ENCODE measurements at regions not wholly inside any gene's neighbourhood (a gene's known extent, or its start where the extent isn't known, plus 50 kb on each side); places are given as distances from the start of the nearest gene placed in this dataset.

GRCh38 chr7:124196519-124196918 lies 163.7 kb upstream of the TMEM229A start:
- H3K4me1 ChIP-seq = peaks cover 0 to 3% (median 0%) of the 10 kb centered on the region in 12 donors
- no peak overlapping the region for H3K4me3 ChIP-seq
- no peak for DNase-seq
- 26 to 34% (median 28%) methylated on average over 2 of the region's 2 CpGs for WGBS, 4 donors
- H3K27me3 ChIP-seq = no peaks in the 10 kb centered on the region
- H3K27ac ChIP-seq = no peak overlapping the region
- H3K9me3 ChIP-seq = no peaks in the 10 kb centered on the region
- intact Hi-C loops (cut with DNase I) = no loop called here
- TF ChIP-seq CTCF (IDR thresholded peaks at IDR 0.05) (no peak), POLR2A (IDR thresholded peaks at IDR 0.05) (no peak)
- no peaks in the 10 kb centered on the region for H3K36me3 ChIP-seq
- ATAC-seq = peak in 3 of 4 donors; percentile 49 to 55 (median 51)

GRCh38 chr7:124192885-124193284 lies 160.0 kb upstream of the TMEM229A start:
- Histone ChIP-seq H3K27ac (no peak overlapping the region), H3K9me3 (no peaks in the 10 kb centered on the region), H3K4me3 (no peak overlapping the region), H3K27me3 (no peaks in the 10 kb centered on the region), H3K4me1 (peaks cover 0 to 3% (median 0%) of the 10 kb centered on the region in 12 donors), H3K36me3 (no peaks in the 10 kb centered on the region)
- intact Hi-C loops (cut with DNase I) = no loop called here
- DNase-seq = no peak
- no peak for TF ChIP-seq POLR2A (IDR thresholded peaks at IDR 0.05)
- TF ChIP-seq CTCF (IDR thresholded peaks at IDR 0.05) = no peak
- no peak for ATAC-seq

- Histone ChIP-seq H3K9me3 (no peaks in the 10 kb centered on the region), H3K27me3 (no peaks in the 10 kb centered on the region), H3K36me3 (no peaks in the 10 kb centered on the region), H3K4me1 (peaks cover 0 to 2% (median 0%) of the 10 kb centered on the region in 12 donors), H3K4me3 (no peak overlapping the region), H3K27ac (no peak overlapping the region)
- intact Hi-C loops (cut with DNase I) = no loop called here
- 25 to 38% (median 34%) methylated on average over 1 of the region's 1 CpG for WGBS, 4 donors
- no peak for TF ChIP-seq POLR2A (IDR thresholded peaks at IDR 0.05)
- no peak for TF ChIP-seq CTCF (IDR thresholded peaks at IDR 0.05)
- DNase-seq (no peak), ATAC-seq (peak in 2 of 4 donors; percentile 61 to 63)
Measured at GRCh38 chr7:124191713-124192112, 158.8 kb upstream of the TMEM229A start.

DNA sequence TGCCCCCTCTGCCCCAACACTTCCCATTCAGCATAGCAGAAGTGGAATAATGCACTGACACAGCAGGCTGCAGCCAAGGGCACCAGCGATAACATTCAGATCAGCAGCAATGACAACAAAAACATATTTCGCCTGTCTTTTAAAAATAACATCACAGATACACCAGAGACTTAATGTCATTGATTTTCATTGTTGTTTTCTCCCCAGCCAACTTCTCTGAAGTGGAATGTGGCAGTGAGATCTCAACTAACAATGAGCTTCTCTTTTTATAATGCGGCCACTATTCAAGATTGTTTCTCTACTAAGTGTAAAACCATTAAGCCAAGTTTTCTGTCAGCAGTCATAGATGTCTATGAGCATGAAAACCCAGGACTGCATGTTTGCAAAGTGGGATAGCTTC lies 158.2 kb upstream of the TMEM229A start:
- H3K27ac ChIP-seq = no peak overlapping the region
- no peaks in the 10 kb centered on the region for H3K9me3 ChIP-seq
- no peaks in the 10 kb centered on the region for H3K4me1 ChIP-seq
- ATAC-seq (no peak), DNase-seq (no peak)
- WGBS, 4 donors = 44 to 48% (median 46%) methylated on average over 3 of the region's 3 CpGs
- H3K36me3 ChIP-seq = no peaks in the 10 kb centered on the region
- H3K4me3 ChIP-seq = no peak overlapping the region
- TF ChIP-seq POLR2A (IDR thresholded peaks at IDR 0.05) (no peak), CTCF (IDR thresholded peaks at IDR 0.05) (no peak)
- H3K27me3 ChIP-seq = no peaks in the 10 kb centered on the region
- intact Hi-C loops (cut with DNase I) = no loop called here
